ENCODE measurements at regions not wholly inside any gene's neighbourhood (a gene's known extent, or its start where the extent isn't known, plus 50 kb on each side); places are given as distances from the start of the nearest gene placed in this dataset.

- Histone ChIP-seq H3K4me3 (ENCODE audit: low read depth in 2 of 2, low read length in 2 of 2) (no peak overlapping the region), H3K36me3 (ENCODE audit: control insufficient read depth, insufficient read depth, low read length) (no peaks in the 10 kb centered on the region; the same call in 1 of the 2 replicates), H3K27ac (ENCODE audit: low read length) (no peak overlapping the region), H3K4me1 (ENCODE audit: control insufficient read depth, insufficient read depth, low read length) (no peaks in the 10 kb centered on the region), H3K9me3 (ENCODE audit: control insufficient read depth, insufficient read depth, low read depth, low read length) (peaks cover 4% of the 10 kb centered on the region; the same call in 1 of the 2 replicates), H3K27me3 (ENCODE audit: control insufficient read depth, insufficient read depth, low read length) (no peaks in the 10 kb centered on the region)
- ChIA-PET POLR2A (no interaction called here), CTCF (no interaction called here)
- TF ChIP-seq TCF7L2 (IDR thresholded peaks at IDR 0.05; ENCODE audit: low read depth, low read length) (no peak), POLR2AphosphoS5 (IDR thresholded peaks at IDR 0.05; ENCODE audit: low read depth, low read length) (no peak)
- no peak for DNase-seq (ENCODE audit: low read depth, low spot score)
- intact Hi-C loops (cut with micrococcal nuclease; ENCODE audit: unreplicated experiment) (no loop called here), in situ Hi-C loops (cut with HindIII; ENCODE audit: low pct_unique_long_range_greater_than_20kb, low sequenced_read_pairs) (no loop called here)
- no TSS peak for BruUV-seq (replicated peaks)
- no peak for ATAC-seq
Observed at GRCh38 chr2:144854596-144854995, 334.7 kb upstream of the ZEB2 start.

- DNase-seq (ENCODE audit: low read depth, low spot score) (no peak), ATAC-seq (no peak)
- H3K4me3 ChIP-seq (ENCODE audit: low read depth in 2 of 2, low read length in 2 of 2) = no peak overlapping the region
- no peaks in the 10 kb centered on the region for H3K36me3 ChIP-seq (ENCODE audit: control insufficient read depth, insufficient read depth, low read length)
- in situ Hi-C loops (cut with HindIII; ENCODE audit: low pct_unique_long_range_greater_than_20kb, low sequenced_read_pairs) (no loop called here), intact Hi-C loops (cut with micrococcal nuclease; ENCODE audit: unreplicated experiment) (no loop called here)
- H3K27ac ChIP-seq (ENCODE audit: low read length) = no peak overlapping the region
- ChIA-PET POLR2A (no interaction called here), CTCF (no interaction called here)
- no peaks in the 10 kb centered on the region for H3K4me1 ChIP-seq (ENCODE audit: control insufficient read depth, insufficient read depth, low read length)
- no TSS peak for BruUV-seq (replicated peaks)
- TF ChIP-seq TCF7L2 (IDR thresholded peaks at IDR 0.05; ENCODE audit: low read depth, low read length) = no peak
- no peak for TF ChIP-seq POLR2AphosphoS5 (IDR thresholded peaks at IDR 0.05; ENCODE audit: low read depth, low read length)
- TF ChIP-seq REST (IDR thresholded peaks at IDR 0.05; ENCODE audit: insufficient read depth in 1 of 2, low read depth in 2 of 2, low read length in 1 of 2) = no peak
- no peak for TF ChIP-seq CTCF (IDR thresholded peaks at IDR 0.05)
- no peak for TF ChIP-seq SIN3A (IDR thresholded peaks at IDR 0.05; ENCODE audit: borderline replicate concordance, insufficient read depth, low read depth, low read length)
- no peaks in the 10 kb centered on the region for H3K9me3 ChIP-seq (ENCODE audit: control insufficient read depth, insufficient read depth, low read depth, low read length)
- no peaks in the 10 kb centered on the region for H3K27me3 ChIP-seq (ENCODE audit: control insufficient read depth, insufficient read depth, low read length)
Observed at GRCh38 chr2:144849612-144850011, 329.7 kb upstream of the ZEB2 start.

- H3K9me3 ChIP-seq (ENCODE audit: control insufficient read depth, insufficient read depth, low read depth, low read length) = no peaks in the 10 kb centered on the region
- TF ChIP-seq POLR2AphosphoS5 (IDR thresholded peaks at IDR 0.05; ENCODE audit: low read depth, low read length) (no peak), SIN3A (IDR thresholded peaks at IDR 0.05; ENCODE audit: borderline replicate concordance, insufficient read depth, low read depth, low read length) (no peak), CTCF (IDR thresholded peaks at IDR 0.05) (no peak), TCF7L2 (IDR thresholded peaks at IDR 0.05; ENCODE audit: low read depth, low read length) (no peak), REST (IDR thresholded peaks at IDR 0.05; ENCODE audit: insufficient read depth in 1 of 2, low read depth in 2 of 2, low read length in 1 of 2) (no peak)
- no TSS peak for BruUV-seq (replicated peaks)
- H3K4me3 ChIP-seq (ENCODE audit: low read depth in 2 of 2, low read length in 2 of 2) = no peak overlapping the region
- no peak for DNase-seq (ENCODE audit: low read depth, low spot score)
- no peaks in the 10 kb centered on the region for H3K36me3 ChIP-seq (ENCODE audit: control insufficient read depth, insufficient read depth, low read length)
- ATAC-seq = no peak
- H3K27ac ChIP-seq (ENCODE audit: low read length) = no peak overlapping the region
- no peaks in the 10 kb centered on the region for H3K4me1 ChIP-seq (ENCODE audit: control insufficient read depth, insufficient read depth, low read length)
- intact Hi-C loops (cut with micrococcal nuclease; ENCODE audit: unreplicated experiment) (no loop called here), in situ Hi-C loops (cut with HindIII; ENCODE audit: low pct_unique_long_range_greater_than_20kb, low sequenced_read_pairs) (no loop called here)
- ChIA-PET CTCF (no interaction called here), POLR2A (no interaction called here)
- no peaks in the 10 kb centered on the region for H3K27me3 ChIP-seq (ENCODE audit: control insufficient read depth, insufficient read depth, low read length)
Observed at GRCh38 chr2:144848423-144848822, 328.5 kb upstream of the ZEB2 start.
